Progenitor cell of endocrine pancreas (in vitro differentiated cells): ENCODE measurements at regions not wholly inside any gene's neighbourhood (a gene's known extent, or its start where the extent isn't known, plus 50 kb on each side); places are given as distances from the start of the nearest gene placed in this dataset.

ENCODE experiments used
- DNase-seq: peaks from one replicate; pipeline ENCODE4 v3.0.0; 2021; ENCODE audit warnings: low spot score; ENCODE audit not compliant: unreplicated experiment
- H3K27ac Mint-ChIP-seq: 2 replicates; pipeline ENCODE4 v1.8.0; 2021; ENCODE audit warnings: mild to moderate bottlenecking, moderate library complexity, mixed read lengths
- H3K27me3 Mint-ChIP-seq: 2 replicates; pipeline ENCODE4 v1.8.0; 2021; ENCODE audit warnings: mixed read lengths
- H3K36me3 Mint-ChIP-seq: 2 replicates; pipeline ENCODE4 v1.8.0; 2022; ENCODE audit warnings: mixed read lengths; ENCODE audit not compliant: insufficient read depth
- H3K4me1 Mint-ChIP-seq: 2 replicates; pipeline ENCODE4 v1.8.0; 2021; ENCODE audit warnings: low read depth, mixed read lengths
- H3K4me3 Mint-ChIP-seq: 2 replicates; pipeline ENCODE4 v1.8.0; 2021; ENCODE audit warnings: low read depth, mild to moderate bottlenecking, moderate library complexity, mixed read lengths
- H3K9me3 Mint-ChIP-seq: 2 replicates; pipeline ENCODE4 v1.8.0; 2021; ENCODE audit warnings: low read depth, mixed read lengths
- TF ChIP-seq, protein P1 (sequence below): fragments of 200-600 bp; sonication (generic); IDR thresholded peaks from one replicate; pipeline ENCODE4 v1.5.0; 2021; ENCODE audit warnings: antibody characterized with exemption, mild to moderate bottlenecking; ENCODE audit not compliant: unreplicated experiment

DNA sequence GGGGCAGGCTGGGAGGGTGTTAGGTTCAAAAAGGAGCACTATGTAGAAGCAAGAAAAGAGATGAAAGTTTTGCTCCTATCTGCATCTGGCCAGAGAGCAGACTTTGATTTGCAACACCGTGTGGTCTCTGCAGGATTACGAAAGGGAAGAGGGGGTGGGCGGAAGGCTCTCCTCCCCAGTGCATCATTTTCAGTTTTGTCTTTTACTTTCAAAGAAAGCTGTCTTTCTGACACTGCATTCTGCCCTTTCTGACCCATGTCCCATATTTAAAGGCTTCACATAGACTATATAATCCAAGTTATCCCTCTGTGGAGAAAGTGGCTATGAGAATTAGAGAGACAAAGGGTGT, 126.5 kb downstream of the RHOU start:
- H3K4me3 Mint-ChIP-seq: no peak overlapping the region
- no peak for DNase-seq

DNA sequence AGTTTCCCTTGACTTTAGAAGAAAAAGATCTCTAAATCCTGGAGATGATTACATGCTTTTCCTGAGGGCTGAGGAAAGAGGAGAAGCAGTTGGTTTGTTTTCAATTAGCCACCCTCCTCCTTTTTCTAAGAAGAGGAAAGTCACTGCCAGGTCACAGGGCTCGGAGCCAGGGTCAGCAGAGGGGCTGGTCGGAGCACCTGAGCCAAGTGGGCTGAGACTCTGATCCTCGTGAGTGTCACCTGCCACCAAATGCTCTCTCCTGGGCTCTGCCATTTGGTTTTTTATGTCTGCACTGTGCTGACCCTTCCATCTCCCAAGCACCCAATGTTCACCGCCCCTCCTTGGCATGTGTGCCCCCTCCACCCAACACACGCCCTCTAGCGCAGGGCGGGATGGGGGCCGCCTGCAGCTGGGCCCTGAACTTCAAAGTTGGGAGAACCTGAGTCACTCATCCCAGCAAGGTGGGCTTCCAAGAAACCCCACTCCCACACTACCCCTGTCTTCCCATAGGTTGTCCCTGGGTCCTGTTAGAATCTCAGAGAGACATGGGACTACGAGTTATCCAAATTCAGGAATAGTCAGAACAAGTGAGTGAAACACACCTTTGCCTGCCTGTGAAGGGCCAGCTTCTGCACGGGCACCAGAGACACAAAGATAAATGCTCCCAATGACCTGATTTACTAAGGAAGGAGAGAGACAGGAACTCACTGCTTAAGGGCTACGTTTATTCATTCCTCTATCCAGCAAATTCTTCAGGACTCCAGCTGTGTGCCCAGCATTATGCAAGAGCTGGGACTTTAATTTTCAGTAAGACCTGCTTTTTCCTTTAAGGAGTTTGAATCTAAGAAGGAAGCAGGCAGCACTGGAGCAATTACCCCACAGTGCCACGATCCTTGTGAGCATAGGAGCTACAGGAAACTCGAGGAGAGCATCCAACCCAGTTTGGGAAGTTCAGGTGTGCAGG, 127.5 kb downstream of the RHOU start:
- Mint-ChIP-seq H3K4me1 (peaks cover 71% of the 10 kb centered on the region), H3K9me3 (no peaks in the 10 kb centered on the region), H3K27me3 (no peaks in the 10 kb centered on the region), H3K4me3 (no peak overlapping the region), H3K27ac (peak overlapping the region; percentile 2), H3K36me3 (no peaks in the 10 kb centered on the region)
- TF ChIP-seq, protein P1, sequence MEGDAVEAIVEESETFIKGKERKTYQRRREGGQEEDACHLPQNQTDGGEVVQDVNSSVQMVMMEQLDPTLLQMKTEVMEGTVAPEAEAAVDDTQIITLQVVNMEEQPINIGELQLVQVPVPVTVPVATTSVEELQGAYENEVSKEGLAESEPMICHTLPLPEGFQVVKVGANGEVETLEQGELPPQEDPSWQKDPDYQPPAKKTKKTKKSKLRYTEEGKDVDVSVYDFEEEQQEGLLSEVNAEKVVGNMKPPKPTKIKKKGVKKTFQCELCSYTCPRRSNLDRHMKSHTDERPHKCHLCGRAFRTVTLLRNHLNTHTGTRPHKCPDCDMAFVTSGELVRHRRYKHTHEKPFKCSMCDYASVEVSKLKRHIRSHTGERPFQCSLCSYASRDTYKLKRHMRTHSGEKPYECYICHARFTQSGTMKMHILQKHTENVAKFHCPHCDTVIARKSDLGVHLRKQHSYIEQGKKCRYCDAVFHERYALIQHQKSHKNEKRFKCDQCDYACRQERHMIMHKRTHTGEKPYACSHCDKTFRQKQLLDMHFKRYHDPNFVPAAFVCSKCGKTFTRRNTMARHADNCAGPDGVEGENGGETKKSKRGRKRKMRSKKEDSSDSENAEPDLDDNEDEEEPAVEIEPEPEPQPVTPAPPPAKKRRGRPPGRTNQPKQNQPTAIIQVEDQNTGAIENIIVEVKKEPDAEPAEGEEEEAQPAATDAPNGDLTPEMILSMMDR: no peak
- DNase-seq: no peak

More for the DNA sequence above, 126.5 kb downstream of the RHOU start:
- no peak overlapping the region for H3K27ac Mint-ChIP-seq
- peaks cover 60% of the 10 kb centered on the region for H3K4me1 Mint-ChIP-seq
- no peaks in the 10 kb centered on the region for H3K36me3 Mint-ChIP-seq
- no peaks in the 10 kb centered on the region for H3K9me3 Mint-ChIP-seq
- TF ChIP-seq, protein P1: no peak
- H3K27me3 Mint-ChIP-seq: no peaks in the 10 kb centered on the region

DNA sequence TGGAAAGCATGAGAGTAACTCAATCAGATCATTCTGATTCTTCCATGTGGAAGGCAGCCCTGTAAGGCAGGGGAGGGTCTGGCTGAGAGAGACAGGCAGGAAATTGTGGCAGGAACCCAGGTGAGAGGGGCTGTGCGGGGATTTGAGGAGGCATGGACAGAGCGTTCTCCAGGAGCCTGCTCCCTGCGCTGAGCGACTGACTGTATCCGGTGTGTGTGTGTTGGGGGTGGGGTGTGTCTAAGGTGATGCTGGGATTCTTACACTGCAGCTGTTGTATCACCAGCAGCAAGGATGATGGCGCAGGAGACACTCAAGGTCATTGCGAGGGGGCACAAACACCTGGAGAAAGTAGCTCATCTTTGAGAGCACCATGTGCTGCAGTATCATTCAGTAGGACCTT, 128.5 kb downstream of the RHOU start:
- H3K9me3 Mint-ChIP-seq: no peaks in the 10 kb centered on the region
- H3K4me1 Mint-ChIP-seq: peaks cover 74% of the 10 kb centered on the region
- DNase-seq: no peak
- TF ChIP-seq, protein P1: no peak
- H3K4me3 Mint-ChIP-seq: no peak overlapping the region
- H3K36me3 Mint-ChIP-seq: no peaks in the 10 kb centered on the region
- no peaks in the 10 kb centered on the region for H3K27me3 Mint-ChIP-seq
- H3K27ac Mint-ChIP-seq: peak overlapping the region; percentile 36

DNA sequence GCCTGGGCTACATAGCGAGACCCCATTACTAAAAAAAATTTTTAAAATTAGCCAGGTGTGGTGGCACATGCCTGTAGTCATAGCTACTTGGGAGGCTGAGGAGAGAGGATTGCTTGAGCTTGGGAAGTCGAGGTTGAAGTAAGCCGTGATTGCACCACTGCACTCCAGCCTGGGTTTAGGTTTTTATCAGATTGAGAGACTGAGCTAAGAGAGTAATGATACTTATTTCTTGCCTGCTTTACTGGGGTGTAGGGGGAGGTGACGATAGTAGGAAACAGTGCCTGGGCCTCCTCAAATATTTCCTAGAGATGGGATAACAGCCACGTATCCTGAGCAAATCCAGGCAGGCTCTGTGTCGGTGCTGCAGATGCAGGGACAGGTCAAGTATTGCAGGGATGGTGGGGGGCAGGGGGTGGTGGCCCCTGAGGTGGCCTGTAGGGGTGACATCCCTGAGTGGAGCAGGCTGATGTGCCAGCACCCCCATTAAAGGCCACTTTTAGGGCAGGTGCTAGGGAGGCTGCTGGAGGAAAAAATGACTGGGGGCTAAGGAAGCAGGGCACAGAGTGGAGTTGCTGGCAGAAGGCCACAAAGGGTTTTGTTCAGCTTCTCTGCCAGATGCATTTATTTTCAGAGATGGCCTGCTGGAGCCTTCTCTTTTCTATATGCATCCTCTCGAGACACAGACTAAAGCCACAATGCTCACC, 130.5 kb downstream of the RHOU start:
- no peak overlapping the region for H3K4me3 Mint-ChIP-seq
- H3K9me3 Mint-ChIP-seq: no peaks in the 10 kb centered on the region
- H3K27ac Mint-ChIP-seq: no peak overlapping the region
- DNase-seq: no peak
- H3K36me3 Mint-ChIP-seq: no peaks in the 10 kb centered on the region
- H3K4me1 Mint-ChIP-seq: peaks cover 73% of the 10 kb centered on the region
- no peaks in the 10 kb centered on the region for H3K27me3 Mint-ChIP-seq
- TF ChIP-seq, protein P1: no peak

DNA sequence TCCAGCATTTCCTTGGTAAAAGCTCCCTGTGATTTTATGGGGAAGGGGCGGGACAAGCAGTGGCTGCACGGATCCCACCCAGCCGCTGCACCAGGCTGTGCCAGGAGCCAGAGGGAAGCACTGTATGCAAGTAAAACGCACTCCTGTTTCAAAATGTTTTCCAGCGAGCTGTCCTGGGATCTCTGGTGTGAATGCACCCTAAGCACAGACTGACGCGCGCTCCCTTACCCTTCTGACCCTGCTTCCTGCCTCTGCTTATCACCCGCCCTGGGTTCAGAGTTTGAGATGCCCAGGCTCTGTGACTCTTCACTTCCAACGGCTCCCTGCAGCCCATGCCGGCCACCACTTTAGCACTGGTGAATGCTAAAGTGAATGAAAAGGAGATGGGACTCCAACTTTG, 131.2 kb downstream of the RHOU start:
- no peak for DNase-seq
- TF ChIP-seq, protein P1: no peak
- no peaks in the 10 kb centered on the region for H3K36me3 Mint-ChIP-seq
- no peaks in the 10 kb centered on the region for H3K27me3 Mint-ChIP-seq
- peak overlapping the region; percentile 2 for H3K27ac Mint-ChIP-seq
- peak overlapping the region; percentile 1 for H3K4me3 Mint-ChIP-seq
- H3K4me1 Mint-ChIP-seq: peaks cover 70% of the 10 kb centered on the region
- H3K9me3 Mint-ChIP-seq: no peaks in the 10 kb centered on the region
